ENCODE measurements at regions not wholly inside any gene's neighbourhood (a gene's known extent, or its start where the extent isn't known, plus 50 kb on each side); places are given as distances from the start of the nearest gene placed in this dataset.

GRCh38 chr3:104126463-104126862 lies 1240.2 kb upstream of the ALCAM start:
- no peak for TF ChIP-seq CTCF (IDR thresholded peaks at IDR 0.05)
- TF ChIP-seq POLR2A (IDR thresholded peaks at IDR 0.05), result no peak
